Neural crest cell (in vitro differentiated cells): ENCODE measurements at regions not wholly inside any gene's neighbourhood (a gene's known extent, or its start where the extent isn't known, plus 50 kb on each side); places are given as distances from the start of the nearest gene placed in this dataset.

Experiments
- DNase-seq: peaks from one replicate; pipeline ENCODE4 v3.0.0; 2021; ENCODE audit warnings: low read depth, mixed read lengths, low spot score
- H3K27ac Mint-ChIP-seq: one replicate; pipeline ENCODE4 v1.8.0; 2021; ENCODE audit warnings: mild to moderate bottlenecking, mixed read lengths; ENCODE audit not compliant: unreplicated experiment
- H3K27me3 Mint-ChIP-seq: 2 replicates; pipeline ENCODE4 v1.8.0; 2021; ENCODE audit warnings: low read depth, mild to moderate bottlenecking, mixed read lengths
- H3K36me3 Mint-ChIP-seq: 2 replicates; pipeline ENCODE4 v1.8.0; 2021; ENCODE audit warnings: low read depth, mild to moderate bottlenecking, mixed read lengths
- H3K4me1 Mint-ChIP-seq: 2 replicates; pipeline ENCODE4 v1.8.0; 2021; ENCODE audit warnings: mixed read lengths
- H3K4me3 Mint-ChIP-seq: one replicate; pipeline ENCODE4 v1.8.0; 2021; ENCODE audit warnings: mild to moderate bottlenecking, mixed read lengths
- H3K9me3 Mint-ChIP-seq: 2 replicates; pipeline ENCODE4 v1.8.0; 2021; ENCODE audit warnings: mixed read lengths
- CTCF ChIP-seq: fragments of 200-600 bp; sonication (generic); conservative IDR thresholded peaks from 2 replicates; pipeline ENCODE4 v1.5.0; 2021; ENCODE audit warnings: antibody characterized with exemption, mild to moderate bottlenecking

GRCh38 chr19:31676271-31677004, 327.2 kb upstream of the TSHZ3 start:
- Mint-ChIP-seq H3K27me3 (peaks cover 33% of the 10 kb centered on the region), H3K36me3 (no peaks in the 10 kb centered on the region), H3K4me1 (no peaks in the 10 kb centered on the region), H3K4me3 (no peak overlapping the region), H3K27ac (no peak overlapping the region), H3K9me3 (no peaks in the 10 kb centered on the region)
- DNase-seq = no peak
- peak; percentile 31 for TF ChIP-seq CTCF

- Mint-ChIP-seq H3K27me3 (peaks cover 37% of the 10 kb centered on the region), H3K9me3 (no peaks in the 10 kb centered on the region), H3K4me3 (no peak overlapping the region), H3K4me1 (no peaks in the 10 kb centered on the region), H3K36me3 (no peaks in the 10 kb centered on the region), H3K27ac (no peak overlapping the region)
- DNase-seq = no peak
- TF ChIP-seq CTCF = no peak
Observed at GRCh38 chr19:31678421-31678820, 329.2 kb upstream of the TSHZ3 start.

DNA sequence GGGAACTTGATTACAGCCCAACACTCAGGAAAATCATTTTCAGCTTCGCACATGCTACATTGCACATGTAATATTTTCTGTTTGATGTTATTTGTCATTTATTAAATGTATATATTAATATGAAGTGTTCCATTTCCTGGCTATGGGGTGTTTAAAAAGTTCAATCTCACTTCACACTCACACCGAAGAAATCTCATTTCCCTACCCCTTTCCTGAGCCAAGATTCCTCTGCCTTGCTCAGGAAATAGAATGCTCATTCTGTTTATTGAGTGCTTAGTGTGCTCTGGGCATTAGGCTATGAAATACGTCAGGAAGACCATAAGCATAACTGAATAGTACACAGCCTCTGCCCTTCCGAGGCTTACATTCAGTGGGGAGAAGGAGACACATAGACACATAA, 331.9 kb upstream of the TSHZ3 start:
- H3K27ac Mint-ChIP-seq = no peak overlapping the region
- no peak for DNase-seq
- TF ChIP-seq CTCF = no peak
- peaks cover 3% of the 10 kb centered on the region for H3K9me3 Mint-ChIP-seq
- H3K4me3 Mint-ChIP-seq = no peak overlapping the region
- no peaks in the 10 kb centered on the region for H3K36me3 Mint-ChIP-seq
- H3K27me3 Mint-ChIP-seq = peaks cover 23% of the 10 kb centered on the region
- H3K4me1 Mint-ChIP-seq = no peaks in the 10 kb centered on the region

GRCh38 chr19:31693131-31693932, 344.1 kb upstream of the TSHZ3 start:
- Mint-ChIP-seq H3K4me3 (no peak overlapping the region), H3K36me3 (no peaks in the 10 kb centered on the region), H3K4me1 (no peaks in the 10 kb centered on the region), H3K27me3 (peaks cover 5% of the 10 kb centered on the region), H3K27ac (no peak overlapping the region), H3K9me3 (no peaks in the 10 kb centered on the region)
- no peak for DNase-seq
- TF ChIP-seq CTCF = no peak

GRCh38 chr19:31693933-31694269, 344.7 kb upstream of the TSHZ3 start:
- Mint-ChIP-seq H3K9me3 (no peaks in the 10 kb centered on the region), H3K36me3 (no peaks in the 10 kb centered on the region), H3K4me3 (no peak overlapping the region), H3K4me1 (no peaks in the 10 kb centered on the region), H3K27ac (no peak overlapping the region), H3K27me3 (peaks cover 5% of the 10 kb centered on the region)
- no peak for TF ChIP-seq CTCF
- no peak for DNase-seq
